Hepatocyte (in vitro differentiated cells): ENCODE measurements at regions not wholly inside any gene's neighbourhood (a gene's known extent, or its start where the extent isn't known, plus 50 kb on each side); places are given as distances from the start of the nearest gene placed in this dataset.

Source experiments
- DNase-seq: peaks from one replicate; pipeline ENCODE4 v3.0.0-alpha.2; 2016; ENCODE audit warnings: low spot score
- H2AFZ ChIP-seq: fragments of 200-600 bp; sonication (generic); 2 replicates; pipeline ENCODE4 v1.6.0; 2016; ENCODE audit warnings: antibody characterized with exemption, mild to moderate bottlenecking
- H3K27ac ChIP-seq: fragments of 200-600 bp; sonication (generic); 2 replicates; pipeline ENCODE4 v1.5.1; 2016; ENCODE audit warnings: mild to moderate bottlenecking
- H3K27me3 ChIP-seq: fragments of 200-600 bp; sonication (generic); 2 replicates; pipeline ENCODE4 v1.6.1; 2016
- H3K36me3 ChIP-seq: fragments of 200-600 bp; sonication (generic); replicated peaks from 2 replicates; pipeline ENCODE4 v1.5.1; 2016; ENCODE audit warnings: low read depth; ENCODE audit not compliant: insufficient read depth
- H3K4me1 ChIP-seq: fragments of 200-600 bp; sonication (generic); 2 replicates; pipeline ENCODE4 v1.5.1; 2016; ENCODE audit warnings: mild to moderate bottlenecking, moderate library complexity; ENCODE audit not compliant: insufficient read depth
- H3K4me2 ChIP-seq: fragments of 200-600 bp; sonication (generic); 2 replicates; pipeline ENCODE4 v1.6.0; 2016
- H3K4me3 ChIP-seq: fragments of 200-600 bp; sonication (generic); 2 replicates; pipeline ENCODE4 v1.5.1; 2016; ENCODE audit warnings: mild to moderate bottlenecking
- H3K79me2 ChIP-seq: fragments of 200-600 bp; sonication (generic); 2 replicates; pipeline ENCODE4 v1.6.0; 2017; ENCODE audit warnings: mild to moderate bottlenecking
- H3K9me2 ChIP-seq: fragments of 200-600 bp; sonication (generic); replicated peaks from 2 replicates; pipeline ENCODE4 v1.6.0; 2017; ENCODE audit warnings: mild to moderate bottlenecking; ENCODE audit not compliant: insufficient read depth
- H3K9me3 ChIP-seq: fragments of 200-600 bp; sonication (generic); 2 replicates; pipeline ENCODE4 v1.5.1; 2016; ENCODE audit warnings: low read depth, mild to moderate bottlenecking
- H4K20me1 ChIP-seq: fragments of 200-600 bp; sonication (generic); 2 replicates; pipeline ENCODE4 v1.6.0; 2016; ENCODE audit warnings: mild to moderate bottlenecking; ENCODE audit not compliant: insufficient read depth, poor library complexity, severe bottlenecking
- EZH2 ChIP-seq: fragments of 200-600 bp; sonication (generic); IDR thresholded peaks from 2 replicates; pipeline ENCODE4 v1.6.1; 2016; ENCODE audit warnings: antibody characterized with exemption, mild to moderate bottlenecking, borderline replicate concordance
- EZH2phosphoT487 ChIP-seq: fragments of 200-600 bp; sonication (generic); IDR thresholded peaks from one replicate; pipeline ENCODE4 v1.6.1; 2018; ENCODE audit warnings: antibody characterized with exemption, mild to moderate bottlenecking, low read depth, moderate library complexity; ENCODE audit not compliant: unreplicated experiment, severe bottlenecking
- WGBS: methylation state at CpG from one replicate; pipeline ENCODE4 v1.1.6; 2016; ENCODE audit warnings: low lambda C conversion rate; ENCODE audit errors: missing lambda C conversion rate; 5-methylcytosine and 5-hydroxymethylcytosine counted together
- TF ChIP-seq, protein P1 (sequence below): fragments of 200-600 bp; sonication (generic); IDR thresholded peaks from 2 replicates; pipeline ENCODE4 v1.5.1; 2016; ENCODE audit warnings: antibody characterized with exemption, mild to moderate bottlenecking; ENCODE audit not compliant: poor library complexity

DNA sequence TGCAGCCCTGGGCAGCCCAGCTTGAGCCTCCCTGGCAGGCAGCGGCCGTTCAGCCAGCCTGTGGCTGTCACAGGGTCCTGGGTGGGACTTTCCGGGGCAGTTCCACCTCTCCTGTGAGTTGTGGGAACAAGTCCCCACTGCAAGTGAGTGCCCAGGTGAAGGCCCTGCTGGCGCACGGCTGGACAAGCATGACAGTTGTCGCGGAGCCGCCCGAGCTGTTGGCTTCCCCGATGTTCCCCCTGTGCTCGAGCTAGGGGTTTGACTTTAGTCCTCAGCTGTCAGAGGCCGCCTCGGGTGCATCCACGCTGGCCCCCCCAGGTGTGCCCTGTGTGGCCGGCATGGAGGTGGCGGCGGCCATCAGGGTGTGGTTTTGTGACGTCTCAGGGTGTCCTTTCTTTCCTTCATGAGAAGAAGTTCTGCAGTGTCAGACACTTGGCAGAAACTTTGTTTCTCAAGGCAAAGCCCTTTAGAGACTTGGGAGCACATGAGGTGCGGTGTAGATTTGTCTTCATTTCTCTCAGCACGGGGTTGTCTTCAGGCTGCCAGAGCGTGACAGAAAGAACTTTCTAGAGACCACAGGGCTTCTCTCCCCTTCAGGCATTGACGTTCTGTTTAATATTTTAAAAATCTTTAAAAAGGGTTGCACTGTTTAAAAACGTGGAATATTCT is 69.4 kb upstream of the HGFAC start:
- peak; percentile 2 for DNase-seq
- H3K4me3 ChIP-seq, result no peak overlapping the region
- peaks cover 20% of the 10 kb centered on the region for H3K79me2 ChIP-seq
- H3K36me3 ChIP-seq, result no peaks in the 10 kb centered on the region
- TF ChIP-seq, protein P1, sequence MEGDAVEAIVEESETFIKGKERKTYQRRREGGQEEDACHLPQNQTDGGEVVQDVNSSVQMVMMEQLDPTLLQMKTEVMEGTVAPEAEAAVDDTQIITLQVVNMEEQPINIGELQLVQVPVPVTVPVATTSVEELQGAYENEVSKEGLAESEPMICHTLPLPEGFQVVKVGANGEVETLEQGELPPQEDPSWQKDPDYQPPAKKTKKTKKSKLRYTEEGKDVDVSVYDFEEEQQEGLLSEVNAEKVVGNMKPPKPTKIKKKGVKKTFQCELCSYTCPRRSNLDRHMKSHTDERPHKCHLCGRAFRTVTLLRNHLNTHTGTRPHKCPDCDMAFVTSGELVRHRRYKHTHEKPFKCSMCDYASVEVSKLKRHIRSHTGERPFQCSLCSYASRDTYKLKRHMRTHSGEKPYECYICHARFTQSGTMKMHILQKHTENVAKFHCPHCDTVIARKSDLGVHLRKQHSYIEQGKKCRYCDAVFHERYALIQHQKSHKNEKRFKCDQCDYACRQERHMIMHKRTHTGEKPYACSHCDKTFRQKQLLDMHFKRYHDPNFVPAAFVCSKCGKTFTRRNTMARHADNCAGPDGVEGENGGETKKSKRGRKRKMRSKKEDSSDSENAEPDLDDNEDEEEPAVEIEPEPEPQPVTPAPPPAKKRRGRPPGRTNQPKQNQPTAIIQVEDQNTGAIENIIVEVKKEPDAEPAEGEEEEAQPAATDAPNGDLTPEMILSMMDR, result no peak
- TF ChIP-seq EZH2phosphoT487, result no peak
- TF ChIP-seq EZH2, result no peak
- peaks cover 20% of the 10 kb centered on the region for H3K4me1 ChIP-seq
- no peak overlapping the region for H3K4me2 ChIP-seq
- H3K9me2 ChIP-seq, result no peaks in the 10 kb centered on the region
- H3K9me3 ChIP-seq, result no peaks in the 10 kb centered on the region
- peaks cover 22% of the 10 kb centered on the region for H4K20me1 ChIP-seq
- no peak overlapping the region for H3K27ac ChIP-seq
- no peak overlapping the region for H2AFZ ChIP-seq
- no peaks in the 10 kb centered on the region for H3K27me3 ChIP-seq
- WGBS, result 92% methylated on average over 23 of the region's 23 CpGs

DNA sequence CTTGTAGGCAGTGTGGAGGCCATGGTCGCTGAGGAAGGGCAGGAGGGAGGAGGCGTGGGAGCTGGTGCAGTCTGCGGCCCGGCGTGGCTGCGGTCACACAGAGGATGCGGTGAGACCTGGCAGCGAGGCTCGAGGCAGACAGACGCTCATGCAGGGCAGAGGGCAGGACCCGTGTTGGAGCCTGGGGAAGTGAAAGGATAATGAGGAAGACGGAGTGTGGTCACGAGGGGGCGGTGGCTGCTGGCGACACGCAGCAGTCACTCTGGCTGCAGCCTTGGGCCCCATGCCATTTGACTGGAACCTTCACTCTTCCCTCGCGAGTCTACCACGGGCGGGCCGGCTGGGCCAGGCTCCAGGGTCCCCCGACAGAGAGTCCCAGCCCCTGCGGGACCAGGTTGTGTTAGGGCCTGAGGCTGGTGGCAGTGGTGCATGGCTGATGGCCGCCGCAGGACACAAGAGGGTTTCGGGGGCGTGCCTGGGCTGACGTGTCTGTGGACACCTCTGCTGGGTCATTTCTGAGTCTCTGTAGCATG is 68.8 kb upstream of the HGFAC start:
- no peak overlapping the region for H3K4me2 ChIP-seq
- H3K36me3 ChIP-seq, result no peaks in the 10 kb centered on the region
- 94% methylated on average over 28 of the region's 28 CpGs for WGBS
- no peak overlapping the region for H2AFZ ChIP-seq
- no peaks in the 10 kb centered on the region for H3K27me3 ChIP-seq
- no peak overlapping the region for H3K27ac ChIP-seq
- DNase-seq, result peak; percentile 3
- no peak overlapping the region for H3K4me3 ChIP-seq
- TF ChIP-seq EZH2 (no peak), EZH2phosphoT487 (no peak)
- TF ChIP-seq, protein P1, result no peak
- H3K4me1 ChIP-seq, result peaks cover 20% of the 10 kb centered on the region
- H3K9me2 ChIP-seq, result no peaks in the 10 kb centered on the region
- H4K20me1 ChIP-seq, result peaks cover 16% of the 10 kb centered on the region
- no peaks in the 10 kb centered on the region for H3K9me3 ChIP-seq
- H3K79me2 ChIP-seq, result peaks cover 20% of the 10 kb centered on the region

DNA sequence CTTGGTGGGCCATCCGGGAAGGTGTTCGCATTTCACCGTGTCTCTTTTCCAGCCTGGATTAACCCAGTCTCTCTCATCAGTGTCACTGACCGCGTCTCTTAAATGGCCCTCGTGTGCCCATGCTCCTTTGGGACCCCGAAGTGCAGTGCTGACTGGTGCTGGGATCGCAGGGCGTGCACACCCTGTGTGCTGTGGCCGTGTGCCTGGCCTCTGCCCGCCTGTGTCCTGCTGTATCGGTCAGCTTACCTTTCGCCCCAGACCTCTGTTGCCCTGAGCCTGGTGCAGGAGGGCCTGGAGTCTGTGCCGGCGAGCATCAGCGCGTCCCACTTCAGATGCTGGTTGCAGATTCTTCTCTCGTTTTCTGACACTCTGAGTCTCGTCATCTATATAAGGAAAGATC is 68.3 kb upstream of the HGFAC start:
- Histone ChIP-seq H3K27me3 (no peaks in the 10 kb centered on the region), H3K79me2 (peaks cover 20% of the 10 kb centered on the region), H3K4me2 (no peak overlapping the region), H3K36me3 (no peaks in the 10 kb centered on the region), H3K9me3 (no peaks in the 10 kb centered on the region), H2AFZ (no peak overlapping the region), H3K9me2 (no peaks in the 10 kb centered on the region), H3K4me1 (peaks cover 20% of the 10 kb centered on the region), H4K20me1 (peaks cover 16% of the 10 kb centered on the region), H3K4me3 (no peak overlapping the region), H3K27ac (no peak overlapping the region)
- 96% methylated on average over 19 of the region's 19 CpGs for WGBS
- no peak for DNase-seq
- TF ChIP-seq EZH2 (no peak), EZH2phosphoT487 (no peak)
- TF ChIP-seq, protein P1, result no peak
